Hematopoietic multipotent progenitor cell treated with erythropoietin and hydrocortisone succinate and interleukin-3 and kit ligand, for 8 days (in vitro differentiated cells): ENCODE measurements at regions not wholly inside any gene's neighbourhood (a gene's known extent, or its start where the extent isn't known, plus 50 kb on each side); places are given as distances from the start of the nearest gene placed in this dataset.
"Not testable (repeated sequence)": the region's sequence is repeated elsewhere in the genome, so short reads cannot be mapped to it uniquely, and the experiment has no call there.

Experiments
- DNase-seq: peaks from one replicate; pipeline ENCODE4 v3.0.0-alpha.2; 2015

- DNase-seq: no peak
These were observed 897.2 kb downstream of the DIAPH3 start for GRCh38 chr13:59266478-59267063.

GRCh38 chr13:59269476-59269875 lies 894.3 kb downstream of the DIAPH3 start:
- no peak for DNase-seq

- no peak for DNase-seq
These were observed 893.4 kb downstream of the DIAPH3 start for GRCh38 chr13:59270327-59270726.

GRCh38 chr13:59274958-59275727 lies 888.6 kb downstream of the DIAPH3 start:
- no peak for DNase-seq

GRCh38 chr13:59276436-59276835 lies 887.3 kb downstream of the DIAPH3 start:
- DNase-seq: no peak

GRCh38 chr13:59277106-59277505 lies 886.6 kb downstream of the DIAPH3 start:
- no peak for DNase-seq

- DNase-seq: no peak
These were observed 884.7 kb downstream of the DIAPH3 start for GRCh38 chr13:59279028-59279427.

- no peak for DNase-seq
These were observed 884.2 kb downstream of the DIAPH3 start for GRCh38 chr13:59279576-59279975.

GRCh38 chr13:59280297-59280696 lies 883.4 kb downstream of the DIAPH3 start:
- no peak for DNase-seq

- DNase-seq: no peak
These were observed 882.3 kb downstream of the DIAPH3 start for GRCh38 chr13:59281453-59281852.

- DNase-seq: not testable (repeated sequence)
These were observed 871.5 kb downstream of the DIAPH3 start for GRCh38 chr13:59292240-59292639.

GRCh38 chr13:59299584-59299983 lies 864.1 kb downstream of the DIAPH3 start:
- DNase-seq: no peak

GRCh38 chr13:59300355-59301173 lies 863.2 kb downstream of the DIAPH3 start:
- DNase-seq: peak; percentile 65

GRCh38 chr13:59301174-59301567 lies 862.6 kb downstream of the DIAPH3 start:
- DNase-seq: no peak

- DNase-seq: no peak
These were observed 860.3 kb downstream of the DIAPH3 start for GRCh38 chr13:59303433-59303832.

GRCh38 chr13:59304596-59304995 lies 859.1 kb downstream of the DIAPH3 start:
- no peak for DNase-seq

GRCh38 chr13:59305896-59306295 lies 857.8 kb downstream of the DIAPH3 start:
- DNase-seq: no peak

- no peak for DNase-seq
These were observed 851.0 kb downstream of the DIAPH3 start for GRCh38 chr13:59312776-59313175.

GRCh38 chr13:59318320-59318930 lies 845.3 kb downstream of the DIAPH3 start:
- peak; percentile 75 for DNase-seq

- no peak for DNase-seq
These were observed 844.5 kb downstream of the DIAPH3 start for GRCh38 chr13:59319276-59319675.

- no peak for DNase-seq
These were observed 843.7 kb downstream of the DIAPH3 start for GRCh38 chr13:59320021-59320420.

GRCh38 chr13:59324401-59324800 lies 839.3 kb downstream of the DIAPH3 start:
- DNase-seq: not testable (repeated sequence)

GRCh38 chr13:59326717-59327116 lies 837.0 kb downstream of the DIAPH3 start:
- DNase-seq: no peak
